HG02571 (cell line): ENCODE measurements at regions not wholly inside any gene's neighbourhood (a gene's known extent, or its start where the extent isn't known, plus 50 kb on each side); places are given as distances from the start of the nearest gene placed in this dataset.

Experiments
- ATAC-seq: cut with Tn5 transposase; IDR thresholded peaks from one replicate; pipeline ENCODE4 v1.9.1; 2021; ENCODE audit warnings: mild to moderate bottlenecking, moderate library complexity; ENCODE audit not compliant: unreplicated experiment

- ATAC-seq: no peak
Observed at GRCh38 chr2:81551040-81551634, 1246.6 kb upstream of the LRRTM1 start.

GRCh38 chr2:81550277-81550676 lies 1245.7 kb upstream of the LRRTM1 start:
- no peak for ATAC-seq

GRCh38 chr2:81549646-81550045 lies 1245.1 kb upstream of the LRRTM1 start:
- ATAC-seq: no peak

- no peak for ATAC-seq
Observed at GRCh38 chr2:81545626-81546025, 1241.1 kb upstream of the LRRTM1 start.

- no peak for ATAC-seq
Observed at GRCh38 chr2:81542119-81542518, 1237.6 kb upstream of the LRRTM1 start.

GRCh38 chr2:81529944-81530343 lies 1225.4 kb upstream of the LRRTM1 start:
- ATAC-seq: no peak

GRCh38 chr2:81528852-81529480 lies 1224.4 kb upstream of the LRRTM1 start:
- ATAC-seq: peak; percentile 54

GRCh38 chr2:81523344-81523743 lies 1218.8 kb upstream of the LRRTM1 start:
- no peak for ATAC-seq

GRCh38 chr2:81513328-81513727 lies 1208.8 kb upstream of the LRRTM1 start:
- no peak for ATAC-seq

GRCh38 chr2:81505586-81505985 lies 1201.0 kb upstream of the LRRTM1 start:
- ATAC-seq: no peak

GRCh38 chr2:81495556-81495955 lies 1191.0 kb upstream of the LRRTM1 start:
- no peak for ATAC-seq

- no peak for ATAC-seq
Observed at GRCh38 chr2:81483254-81483653, 1178.7 kb upstream of the LRRTM1 start.

- no peak for ATAC-seq
Observed at GRCh38 chr2:81481994-81482368, 1177.4 kb upstream of the LRRTM1 start.

GRCh38 chr2:81481242-81481993 lies 1176.9 kb upstream of the LRRTM1 start:
- ATAC-seq: no peak

GRCh38 chr2:81467096-81467495 lies 1162.5 kb upstream of the LRRTM1 start:
- no peak for ATAC-seq

- ATAC-seq: no peak
Observed at GRCh38 chr2:81462420-81462819, 1157.9 kb upstream of the LRRTM1 start.

GRCh38 chr2:81445176-81445575 lies 1140.6 kb upstream of the LRRTM1 start:
- ATAC-seq: no peak

GRCh38 chr2:81437456-81438000 lies 1133.0 kb upstream of the LRRTM1 start:
- ATAC-seq: no peak

- ATAC-seq: no peak
Observed at GRCh38 chr2:81436256-81436655, 1131.7 kb upstream of the LRRTM1 start.

GRCh38 chr2:81412681-81413080 lies 1108.1 kb upstream of the LRRTM1 start:
- no peak for ATAC-seq

- no peak for ATAC-seq
Observed at GRCh38 chr2:81403508-81403907, 1099.0 kb upstream of the LRRTM1 start.

GRCh38 chr2:81396417-81397019 lies 1092.0 kb upstream of the LRRTM1 start:
- no peak for ATAC-seq
